ENCODE measurements at regions not wholly inside any gene's neighbourhood (a gene's known extent, or its start where the extent isn't known, plus 50 kb on each side); places are given as distances from the start of the nearest gene placed in this dataset.

DNA sequence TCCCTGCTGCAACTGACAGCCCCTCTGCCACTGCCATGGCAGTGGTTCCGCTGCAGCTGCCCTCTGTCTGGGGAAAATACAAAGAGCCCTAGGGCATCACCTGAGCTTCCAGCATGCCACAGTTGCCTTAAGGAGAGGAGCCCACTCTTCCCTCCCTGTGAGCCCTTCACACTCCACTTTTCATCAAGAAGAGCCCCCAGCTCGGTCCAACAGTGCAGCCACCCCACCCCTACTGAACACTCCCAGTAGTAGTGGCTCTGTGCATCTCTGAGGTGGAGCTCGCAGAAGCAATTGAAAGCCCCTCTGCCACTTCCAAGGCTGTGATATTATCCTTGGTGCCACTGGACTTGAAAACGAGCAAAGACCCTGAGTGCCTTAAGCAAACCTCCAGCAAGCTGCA, 696.8 kb upstream of the COX7C start (continued):
- TF ChIP-seq, protein P1, sequence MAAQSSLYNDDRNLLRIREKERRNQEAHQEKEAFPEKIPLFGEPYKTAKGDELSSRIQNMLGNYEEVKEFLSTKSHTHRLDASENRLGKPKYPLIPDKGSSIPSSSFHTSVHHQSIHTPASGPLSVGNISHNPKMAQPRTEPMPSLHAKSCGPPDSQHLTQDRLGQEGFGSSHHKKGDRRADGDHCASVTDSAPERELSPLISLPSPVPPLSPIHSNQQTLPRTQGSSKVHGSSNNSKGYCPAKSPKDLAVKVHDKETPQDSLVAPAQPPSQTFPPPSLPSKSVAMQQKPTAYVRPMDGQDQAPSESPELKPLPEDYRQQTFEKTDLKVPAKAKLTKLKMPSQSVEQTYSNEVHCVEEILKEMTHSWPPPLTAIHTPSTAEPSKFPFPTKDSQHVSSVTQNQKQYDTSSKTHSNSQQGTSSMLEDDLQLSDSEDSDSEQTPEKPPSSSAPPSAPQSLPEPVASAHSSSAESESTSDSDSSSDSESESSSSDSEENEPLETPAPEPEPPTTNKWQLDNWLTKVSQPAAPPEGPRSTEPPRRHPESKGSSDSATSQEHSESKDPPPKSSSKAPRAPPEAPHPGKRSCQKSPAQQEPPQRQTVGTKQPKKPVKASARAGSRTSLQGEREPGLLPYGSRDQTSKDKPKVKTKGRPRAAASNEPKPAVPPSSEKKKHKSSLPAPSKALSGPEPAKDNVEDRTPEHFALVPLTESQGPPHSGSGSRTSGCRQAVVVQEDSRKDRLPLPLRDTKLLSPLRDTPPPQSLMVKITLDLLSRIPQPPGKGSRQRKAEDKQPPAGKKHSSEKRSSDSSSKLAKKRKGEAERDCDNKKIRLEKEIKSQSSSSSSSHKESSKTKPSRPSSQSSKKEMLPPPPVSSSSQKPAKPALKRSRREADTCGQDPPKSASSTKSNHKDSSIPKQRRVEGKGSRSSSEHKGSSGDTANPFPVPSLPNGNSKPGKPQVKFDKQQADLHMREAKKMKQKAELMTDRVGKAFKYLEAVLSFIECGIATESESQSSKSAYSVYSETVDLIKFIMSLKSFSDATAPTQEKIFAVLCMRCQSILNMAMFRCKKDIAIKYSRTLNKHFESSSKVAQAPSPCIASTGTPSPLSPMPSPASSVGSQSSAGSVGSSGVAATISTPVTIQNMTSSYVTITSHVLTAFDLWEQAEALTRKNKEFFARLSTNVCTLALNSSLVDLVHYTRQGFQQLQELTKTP (IDR thresholded peaks at IDR 0.05; ENCODE audit: low read depth in 1 of 2, partially characterized antibody in 2 of 2): no peak
- no peak for TF ChIP-seq HINFP (tag; conservative IDR thresholded peaks at IDR 0.05; ENCODE audit: low read depth)
- no peak for TF ChIP-seq NONO (IDR thresholded peaks at IDR 0.05; ENCODE audit: low read depth in 2 of 2, low read length in 1 of 2)
- no peak for TF ChIP-seq XRCC3 (IDR thresholded peaks at IDR 0.05)
- TF ChIP-seq RBM34 (IDR thresholded peaks at IDR 0.05; ENCODE audit: borderline replicate concordance, insufficient read depth, low read length): no peak
- no peak for TF ChIP-seq ZNF707 (CRISPR knock-in tag; conservative IDR thresholded peaks at IDR 0.05)
- TF ChIP-seq PPARD (CRISPR knock-in tag; IDR thresholded peaks at IDR 0.05): no peak
